HCT116 (cell line): ENCODE measurements at regions not wholly inside any gene's neighbourhood (a gene's known extent, or its start where the extent isn't known, plus 50 kb on each side); places are given as distances from the start of the nearest gene placed in this dataset.

Experiments
- ATAC-seq: fragments of 200-7000 bp; cut with Tn5 transposase; 2 replicates; pipeline ENCODE4 v1.9.1; 2020; ENCODE audit warnings: mild to moderate bottlenecking, moderate library complexity
- BruUV-seq: library from RNA; stranded (reverse); fragments of 400-500 nt; replicated peaks from 2 replicates; lab custom pipeline; 2021; lab: Mats Ljungman, UMichigan
- CTCF ChIA-PET: fragments of 300-600 bp; sonication (Branson Sonifier 250); formaldehyde crosslinking; loops from one replicate; lab custom pipeline; 2021; ENCODE audit warnings: antibody characterized with exemption; lab: Charles Lee
- POLR2A ChIA-PET: fragments of 300-600, 350-600 bp; sonication (Branson Sonifier 250); formaldehyde crosslinking; loops from one replicate; lab custom pipeline; 2021; ENCODE audit warnings: antibody characterized with exemption; lab: Charles Lee
- RAD21 ChIA-PET, 2 experiments: fragments of 300-600 bp; sonication (Branson Sonifier 250); formaldehyde crosslinking; loops; one replicate each; lab custom pipeline; 2023; ENCODE audit warnings: low total read pairs in 2 of 2; ENCODE audit not compliant: uncharacterized antibody in 2 of 2, unreplicated experiment in 2 of 2, low non-redundant PET in 1 of 2; lab: Charles Lee
- DNase-seq: peaks from one replicate; pipeline ENCODE4 v3.0.0-alpha.2; 2010; ENCODE audit warnings: low read depth, low spot score
- H2AFZ ChIP-seq: fragments of 200-600 bp; shearing (Covaris generic), sonication (generic); 2 replicates; pipeline ENCODE4 v1.6.1; 2017; ENCODE audit warnings: low read depth, mixed run types, mixed read lengths, antibody characterized with exemption, low read length; ENCODE audit not compliant: poor library complexity, severe bottlenecking
- H3K27ac ChIP-seq: 2 replicates; pipeline ENCODE4 v1.5.1; 2012; ENCODE audit warnings: low read depth, low read length
- H3K27me3 ChIP-seq: fragments of 200-600 bp; sonication (generic); 2 replicates; pipeline ENCODE4 v1.6.1; 2016; ENCODE audit warnings: mixed run types, low read length, mixed read lengths; ENCODE audit not compliant: insufficient read depth
- H3K36me3 ChIP-seq, 2 experiments: fragments of 200-500 bp in 1 of 2; fragments of 200-600 bp in 1 of 2; sonication (Bioruptor generic) in 1 of 2; sonication (generic) in 1 of 2; 2 replicates each; pipeline versions ENCODE4 v1.5.1 to v1.6.1; 2014 to 2016; ENCODE audit warnings: low read length in 2 of 2, inconsistent platforms in 1 of 2, mixed read lengths in 1 of 2, mixed run types in 1 of 2; ENCODE audit not compliant: insufficient read depth in 2 of 2, control insufficient read depth in 1 of 2
- H3K4me1 ChIP-seq, 2 experiments: fragments of 200-600 bp in 1 of 2; sonication (generic) in 1 of 2; 2 replicates each; pipeline versions ENCODE4 v1.5.1 to v1.6.1; 2012 to 2017; ENCODE audit warnings: low read length in 2 of 2, inconsistent platforms in 1 of 2, mild to moderate bottlenecking in 1 of 2, mixed read lengths in 1 of 2, mixed run types in 1 of 2, moderate library complexity in 1 of 2; ENCODE audit not compliant: insufficient read depth in 2 of 2, control insufficient read depth in 1 of 2
- H3K4me2 ChIP-seq: fragments of 200-600 bp; sonication (generic); 2 replicates; pipeline ENCODE4 v1.6.1; 2017; ENCODE audit warnings: mixed run types, low read length, mixed read lengths
- H3K4me3 ChIP-seq, 2 experiments: fragments of 200-600 bp in 1 of 2; sonication (generic) in 1 of 2; replicated peaks in 1 of 2; 2 replicates each; pipeline ENCODE4 v1.5.1; 2011 to 2016; ENCODE audit warnings: low read length in 2 of 2, control low read depth in 1 of 2, low read depth in 1 of 2, mild to moderate bottlenecking in 1 of 2, mixed read lengths in 1 of 2, mixed run types in 1 of 2
- H3K79me2 ChIP-seq: fragments of 200-600 bp; sonication (generic); 2 replicates; pipeline ENCODE4 v1.6.1; 2017; ENCODE audit warnings: mild to moderate bottlenecking, mixed run types, low read length, moderate library complexity, mixed read lengths; ENCODE audit not compliant: insufficient read depth
- H3K9ac ChIP-seq: fragments of 200-600 bp; sonication (generic); 2 replicates; pipeline ENCODE4 v1.6.1; 2016; ENCODE audit warnings: low read length, mixed read lengths
- H3K9me2 ChIP-seq: fragments of 200-600 bp; sonication (generic), shearing (Covaris generic); 2 replicates; pipeline ENCODE4 v1.6.1; 2017; ENCODE audit warnings: mixed run types, mild to moderate bottlenecking, moderate library complexity; ENCODE audit not compliant: insufficient read depth
- H3K9me3 ChIP-seq, 2 experiments: fragments of 200-500 bp in 1 of 2; fragments of 200-600 bp in 1 of 2; sonication (Bioruptor generic) in 1 of 2; sonication (generic) in 1 of 2; 2 replicates each; pipeline ENCODE4 v1.6.1; 2014 to 2017; ENCODE audit warnings: low read length in 2 of 2, mixed read lengths in 2 of 2, inconsistent platforms in 1 of 2, low read depth in 1 of 2, mild to moderate bottlenecking in 1 of 2, mixed run types in 1 of 2, moderate library complexity in 1 of 2; ENCODE audit not compliant: control insufficient read depth in 1 of 2, insufficient read depth in 1 of 2
- H4K20me1 ChIP-seq: fragments of 200-600 bp; sonication (generic), shearing (Covaris generic); 2 replicates; pipeline ENCODE4 v1.6.1; 2017; ENCODE audit warnings: mixed run types, mild to moderate bottlenecking, moderate library complexity; ENCODE audit not compliant: insufficient read depth
- ATF3 ChIP-seq: IDR thresholded peaks from 2 replicates; pipeline ENCODE4 v1.6.1; 2012
- CBX3 ChIP-seq: IDR thresholded peaks from 2 replicates; pipeline ENCODE4 v1.6.1; 2012; ENCODE audit warnings: low read depth
- EGR1 ChIP-seq: IDR thresholded peaks from 2 replicates; pipeline ENCODE4 v1.6.1; 2012; ENCODE audit warnings: low read depth
- ELF1 ChIP-seq: IDR thresholded peaks from 2 replicates; pipeline ENCODE4 v1.6.1; 2012; ENCODE audit warnings: low read depth, borderline replicate concordance
- EZH2 ChIP-seq: fragments of 200-600 bp; sonication (generic); IDR thresholded peaks from 2 replicates; pipeline ENCODE4 v1.6.1; 2017; ENCODE audit warnings: antibody characterized with exemption, mixed run types
- JUND ChIP-seq: IDR thresholded peaks from 2 replicates; pipeline ENCODE4 v1.6.1; 2012
- POLR2A ChIP-seq: IDR thresholded peaks from 2 replicates; pipeline ENCODE4 v1.7.0; 2011; ENCODE audit warnings: borderline replicate concordance; ENCODE audit not compliant: insufficient read depth, insufficient read length; ENCODE audit errors: extremely low read depth
- RAD21 ChIP-seq: IDR thresholded peaks from 2 replicates; pipeline ENCODE4 v1.6.1; 2012; ENCODE audit warnings: low read depth, mild to moderate bottlenecking
- SIN3A ChIP-seq: IDR thresholded peaks from 2 replicates; pipeline ENCODE4 v1.6.1; 2012; ENCODE audit warnings: low read depth
- SP1 ChIP-seq: IDR thresholded peaks from 2 replicates; pipeline ENCODE4 v1.6.1; 2012; ENCODE audit warnings: low read depth
- SRF ChIP-seq: IDR thresholded peaks from 2 replicates; pipeline ENCODE4 v1.6.1; 2012; ENCODE audit warnings: low read depth
- YY1 ChIP-seq: IDR thresholded peaks from 2 replicates; pipeline ENCODE4 v1.6.1; 2011; ENCODE audit warnings: low read length, low read depth, moderate library complexity, mild to moderate bottlenecking; ENCODE audit not compliant: insufficient replicate concordance; ENCODE audit errors: extremely low read depth
- intact Hi-C: fragments of 100-400 bp; cut with micrococcal nuclease; formaldehyde crosslinking; loops from 2 replicates; pipeline ENCODE4 v1.10.0; 2022
- TF ChIP-seq, protein P1 (sequence below): IDR thresholded peaks from 2 replicates; pipeline ENCODE4 v1.6.1; 2012
- TF ChIP-seq, protein P2 (sequence below), 3 experiments: fragments of 200-600 bp in 1 of 3; sonication (generic) in 1 of 3; IDR thresholded peaks in 2 of 3; conservative IDR thresholded peaks in 1 of 3; 2 replicates each; pipeline ENCODE4 v1.5.1; 2012 to 2017; ENCODE audit warnings: low read depth in 2 of 3, low read length in 2 of 3, antibody characterized with exemption in 1 of 3, borderline replicate concordance in 1 of 3, control low read depth in 1 of 3, mild to moderate bottlenecking in 1 of 3, mixed read lengths in 1 of 3, mixed run types in 1 of 3, moderate library complexity in 1 of 3; ENCODE audit not compliant: insufficient read depth in 1 of 3
- TF ChIP-seq, protein P3 (sequence below): IDR thresholded peaks from 2 replicates; pipeline ENCODE4 v1.6.1; 2012; ENCODE audit warnings: low read depth

- no peak overlapping the region for H3K4me2 ChIP-seq
- POLR2A ChIA-PET: no interaction called here
- CTCF ChIA-PET: no interaction called here
- no peaks in the 10 kb centered on the region for H3K27me3 ChIP-seq
- no peaks in the 10 kb centered on the region for H3K4me1 ChIP-seq
- no peak overlapping the region for H3K27ac ChIP-seq
- no peak for DNase-seq
- ATAC-seq: no peak
- BruUV-seq: no TSS peak
- no peaks in the 10 kb centered on the region for H3K36me3 ChIP-seq
- intact Hi-C loops: no loop called here
- H3K9ac ChIP-seq: no peak overlapping the region
- no peaks in the 10 kb centered on the region for H4K20me1 ChIP-seq
- no peak overlapping the region for H2AFZ ChIP-seq
- H3K9me2 ChIP-seq: no peaks in the 10 kb centered on the region
- H3K4me3 ChIP-seq: no peak overlapping the region
- no peak for TF ChIP-seq JUND
- no peak for TF ChIP-seq POLR2A
- TF ChIP-seq, protein P1, sequence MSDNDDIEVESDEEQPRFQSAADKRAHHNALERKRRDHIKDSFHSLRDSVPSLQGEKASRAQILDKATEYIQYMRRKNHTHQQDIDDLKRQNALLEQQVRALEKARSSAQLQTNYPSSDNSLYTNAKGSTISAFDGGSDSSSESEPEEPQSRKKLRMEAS: no peak
- no peak for TF ChIP-seq SIN3A
- no peak for TF ChIP-seq SP1
- no peak for TF ChIP-seq YY1
- TF ChIP-seq ATF3: no peak
- TF ChIP-seq EGR1: no peak
- no peak for TF ChIP-seq RAD21
- no peak for TF ChIP-seq CBX3
- TF ChIP-seq, protein P2, sequence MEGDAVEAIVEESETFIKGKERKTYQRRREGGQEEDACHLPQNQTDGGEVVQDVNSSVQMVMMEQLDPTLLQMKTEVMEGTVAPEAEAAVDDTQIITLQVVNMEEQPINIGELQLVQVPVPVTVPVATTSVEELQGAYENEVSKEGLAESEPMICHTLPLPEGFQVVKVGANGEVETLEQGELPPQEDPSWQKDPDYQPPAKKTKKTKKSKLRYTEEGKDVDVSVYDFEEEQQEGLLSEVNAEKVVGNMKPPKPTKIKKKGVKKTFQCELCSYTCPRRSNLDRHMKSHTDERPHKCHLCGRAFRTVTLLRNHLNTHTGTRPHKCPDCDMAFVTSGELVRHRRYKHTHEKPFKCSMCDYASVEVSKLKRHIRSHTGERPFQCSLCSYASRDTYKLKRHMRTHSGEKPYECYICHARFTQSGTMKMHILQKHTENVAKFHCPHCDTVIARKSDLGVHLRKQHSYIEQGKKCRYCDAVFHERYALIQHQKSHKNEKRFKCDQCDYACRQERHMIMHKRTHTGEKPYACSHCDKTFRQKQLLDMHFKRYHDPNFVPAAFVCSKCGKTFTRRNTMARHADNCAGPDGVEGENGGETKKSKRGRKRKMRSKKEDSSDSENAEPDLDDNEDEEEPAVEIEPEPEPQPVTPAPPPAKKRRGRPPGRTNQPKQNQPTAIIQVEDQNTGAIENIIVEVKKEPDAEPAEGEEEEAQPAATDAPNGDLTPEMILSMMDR (IDR thresholded peaks at IDR 0.05 in 2 of 3, conservative IDR thresholded peaks at IDR 0.05 in 1 of 3; ENCODE audit: borderline replicate concordance in 1 of 3, insufficient read depth in 1 of 3, low read depth in 2 of 3, low read length in 2 of 3): no peak
- TF ChIP-seq, protein P3, sequence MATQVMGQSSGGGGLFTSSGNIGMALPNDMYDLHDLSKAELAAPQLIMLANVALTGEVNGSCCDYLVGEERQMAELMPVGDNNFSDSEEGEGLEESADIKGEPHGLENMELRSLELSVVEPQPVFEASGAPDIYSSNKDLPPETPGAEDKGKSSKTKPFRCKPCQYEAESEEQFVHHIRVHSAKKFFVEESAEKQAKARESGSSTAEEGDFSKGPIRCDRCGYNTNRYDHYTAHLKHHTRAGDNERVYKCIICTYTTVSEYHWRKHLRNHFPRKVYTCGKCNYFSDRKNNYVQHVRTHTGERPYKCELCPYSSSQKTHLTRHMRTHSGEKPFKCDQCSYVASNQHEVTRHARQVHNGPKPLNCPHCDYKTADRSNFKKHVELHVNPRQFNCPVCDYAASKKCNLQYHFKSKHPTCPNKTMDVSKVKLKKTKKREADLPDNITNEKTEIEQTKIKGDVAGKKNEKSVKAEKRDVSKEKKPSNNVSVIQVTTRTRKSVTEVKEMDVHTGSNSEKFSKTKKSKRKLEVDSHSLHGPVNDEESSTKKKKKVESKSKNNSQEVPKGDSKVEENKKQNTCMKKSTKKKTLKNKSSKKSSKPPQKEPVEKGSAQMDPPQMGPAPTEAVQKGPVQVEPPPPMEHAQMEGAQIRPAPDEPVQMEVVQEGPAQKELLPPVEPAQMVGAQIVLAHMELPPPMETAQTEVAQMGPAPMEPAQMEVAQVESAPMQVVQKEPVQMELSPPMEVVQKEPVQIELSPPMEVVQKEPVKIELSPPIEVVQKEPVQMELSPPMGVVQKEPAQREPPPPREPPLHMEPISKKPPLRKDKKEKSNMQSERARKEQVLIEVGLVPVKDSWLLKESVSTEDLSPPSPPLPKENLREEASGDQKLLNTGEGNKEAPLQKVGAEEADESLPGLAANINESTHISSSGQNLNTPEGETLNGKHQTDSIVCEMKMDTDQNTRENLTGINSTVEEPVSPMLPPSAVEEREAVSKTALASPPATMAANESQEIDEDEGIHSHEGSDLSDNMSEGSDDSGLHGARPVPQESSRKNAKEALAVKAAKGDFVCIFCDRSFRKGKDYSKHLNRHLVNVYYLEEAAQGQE: no peak
- no peak for TF ChIP-seq ELF1
- TF ChIP-seq EZH2: no peak
- TF ChIP-seq SRF: no peak
- RAD21 ChIA-PET: no interaction called here
- no peaks in the 10 kb centered on the region for H3K79me2 ChIP-seq
- peaks cover 0 to 40% of the 10 kb centered on the region in 2 experiments; a peak in 2 of 4 replicates for H3K9me3 ChIP-seq
Measured at GRCh38 chr15:25556136-25556535, 117.3 kb upstream of the UBE3A start.
